ENCODE measurements at regions not wholly inside any gene's neighbourhood (a gene's known extent, or its start where the extent isn't known, plus 50 kb on each side); places are given as distances from the start of the nearest gene placed in this dataset.

DNA sequence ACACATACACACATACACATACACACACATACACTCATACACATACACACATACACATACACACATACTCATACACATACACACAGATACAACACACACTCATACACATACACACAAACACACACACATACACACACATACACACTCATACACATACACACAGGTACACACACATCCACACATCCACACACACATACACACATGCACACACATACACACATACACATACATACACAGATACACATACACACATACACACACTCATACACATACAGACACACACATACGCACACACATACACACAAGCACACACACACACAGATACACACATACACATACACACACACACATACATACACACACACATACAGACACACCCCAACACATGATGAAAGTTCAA lies 729.1 kb upstream of the SOX11 start:
- TF ChIP-seq CTCF (IDR thresholded peaks at IDR 0.05; ENCODE audit: extremely low read depth, missing control alignments) = no peak
- no peak for DNase-seq (ENCODE audit: low spot score)

GRCh38 chr2:4964001-4964540 lies 728.1 kb upstream of the SOX11 start:
- TF ChIP-seq CTCF (IDR thresholded peaks at IDR 0.05; ENCODE audit: extremely low read depth, missing control alignments) = no peak
- DNase-seq (ENCODE audit: low spot score) = no peak

GRCh38 chr2:4964579-4964978 lies 727.6 kb upstream of the SOX11 start:
- DNase-seq (ENCODE audit: low spot score) = no peak
- no peak for TF ChIP-seq CTCF (IDR thresholded peaks at IDR 0.05; ENCODE audit: extremely low read depth, missing control alignments)

DNA sequence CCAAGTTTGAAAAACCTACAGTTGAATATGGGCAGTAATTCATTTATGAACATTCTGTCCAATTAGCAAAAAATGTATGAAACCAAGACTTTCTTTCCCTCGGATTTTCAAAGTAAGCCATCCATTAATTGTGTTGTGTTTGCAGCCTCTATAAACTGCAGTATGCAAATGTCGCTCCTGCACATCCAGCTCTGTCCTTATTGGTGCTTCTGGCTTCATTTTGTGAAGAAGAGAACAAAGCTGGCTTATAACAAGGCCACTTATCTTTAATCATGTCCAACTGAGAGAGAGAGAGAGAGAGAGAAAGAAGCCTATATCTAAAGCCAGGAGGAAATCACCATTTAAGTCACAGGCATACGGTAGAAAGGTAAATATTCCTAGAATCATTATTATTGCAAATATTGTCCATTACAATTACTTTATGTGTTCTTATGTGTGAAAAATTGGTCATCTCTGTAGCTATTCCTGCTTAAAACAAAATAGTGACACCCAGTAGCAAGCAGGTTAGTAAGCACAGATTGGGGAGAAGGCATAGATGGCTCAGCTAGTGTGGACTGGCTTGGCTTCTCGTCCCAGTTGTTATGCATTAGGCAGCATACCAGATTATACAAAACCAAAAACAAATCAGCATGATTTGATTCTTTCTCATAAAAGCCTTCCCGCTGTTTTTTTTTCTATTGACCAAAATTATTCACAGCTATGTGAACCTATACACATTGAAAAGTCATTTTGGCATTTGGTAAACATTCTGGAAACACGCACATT lies 726.4 kb upstream of the SOX11 start:
- no peak for DNase-seq (ENCODE audit: low spot score)
- no peak for TF ChIP-seq CTCF (IDR thresholded peaks at IDR 0.05; ENCODE audit: extremely low read depth, missing control alignments)

GRCh38 chr2:4967206-4967605 lies 725.0 kb upstream of the SOX11 start:
- no peak for DNase-seq (ENCODE audit: low spot score)
- TF ChIP-seq CTCF (IDR thresholded peaks at IDR 0.05; ENCODE audit: extremely low read depth, missing control alignments) = no peak

DNA sequence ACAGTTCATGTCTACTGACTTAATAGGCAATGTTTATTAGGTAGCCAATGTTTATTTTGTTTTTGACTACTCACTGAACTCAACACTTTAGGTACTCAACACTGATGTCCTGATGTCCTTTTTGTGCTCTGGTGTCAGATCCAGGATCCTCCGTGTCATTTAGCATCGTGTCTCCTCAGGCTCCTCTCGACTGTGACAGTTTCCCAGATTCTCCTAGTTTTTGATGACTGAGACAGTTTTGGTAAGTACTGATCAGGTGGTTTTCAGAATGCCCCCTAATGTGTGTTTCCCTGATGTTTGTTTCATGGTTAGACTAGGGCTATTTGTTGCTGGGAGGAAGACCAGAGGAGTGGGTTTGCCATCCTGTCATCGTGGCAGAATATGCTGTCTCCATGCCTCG lies 719.7 kb upstream of the SOX11 start:
- no peak for TF ChIP-seq CTCF (IDR thresholded peaks at IDR 0.05; ENCODE audit: extremely low read depth, missing control alignments)
- DNase-seq (ENCODE audit: low spot score) = no peak

- DNase-seq (ENCODE audit: low spot score) = no peak
- TF ChIP-seq CTCF (IDR thresholded peaks at IDR 0.05; ENCODE audit: extremely low read depth, missing control alignments) = no peak
Observed at GRCh38 chr2:4973354-4973753, 718.8 kb upstream of the SOX11 start.

Data from GM20000 (cell line).